Fibroblast of the aortic adventitia (primary cell): ENCODE measurements at regions not wholly inside any gene's neighbourhood (a gene's known extent, or its start where the extent isn't known, plus 50 kb on each side); places are given as distances from the start of the nearest gene placed in this dataset.
A peak's percentile ranks its signal among the peaks of the same experiment; 100 is the strongest.

Experiments
- DNase-seq: peaks from one replicate; pipeline ENCODE4 v3.0.0-alpha.2; 2010; ENCODE audit warnings: low read depth
- H3K4me3 ChIP-seq: 2 replicates; pipeline ENCODE4 v1.5.1; 2011; ENCODE audit warnings: low read depth, mild to moderate bottlenecking, control low read depth, low read length, moderate library complexity
- CTCF ChIP-seq: IDR thresholded peaks from 2 replicates; pipeline ENCODE4 v1.5.1; 2011; ENCODE audit warnings: mild to moderate bottlenecking, low read length, control low read depth, inconsistent platforms; ENCODE audit not compliant: insufficient read depth

GRCh38 chr20:7520361-7520760 lies 419.9 kb downstream of the HAO1 start:
- DNase-seq = no peak
- no peak for TF ChIP-seq CTCF
- no peak overlapping the region for H3K4me3 ChIP-seq

- TF ChIP-seq CTCF = no peak
- no peak overlapping the region for H3K4me3 ChIP-seq
- no peak for DNase-seq
Observed at GRCh38 chr20:7523288-7523687, 417.0 kb downstream of the HAO1 start.

- TF ChIP-seq CTCF = no peak
- no peak overlapping the region for H3K4me3 ChIP-seq
- no peak for DNase-seq
Observed at GRCh38 chr20:7540018-7540417, 400.2 kb downstream of the HAO1 start.

- DNase-seq = peak; percentile 61
- no peak for TF ChIP-seq CTCF
- no peak overlapping the region for H3K4me3 ChIP-seq
Observed at GRCh38 chr20:7540923-7541322, 399.3 kb downstream of the HAO1 start.

- DNase-seq = no peak
- no peak overlapping the region for H3K4me3 ChIP-seq
- no peak for TF ChIP-seq CTCF
Observed at GRCh38 chr20:7571101-7571500, 369.2 kb downstream of the HAO1 start.

GRCh38 chr20:7571521-7572055 lies 368.7 kb downstream of the HAO1 start:
- DNase-seq = peak; percentile 24
- TF ChIP-seq CTCF = no peak
- no peak overlapping the region for H3K4me3 ChIP-seq

- H3K4me3 ChIP-seq = no peak overlapping the region
- DNase-seq = peak; percentile 19
- TF ChIP-seq CTCF = no peak
Observed at GRCh38 chr20:7579888-7580287, 360.4 kb downstream of the HAO1 start.
